Activated naive CD4-positive, alpha-beta T cell (primary cell): ENCODE measurements at regions not wholly inside any gene's neighbourhood (a gene's known extent, or its start where the extent isn't known, plus 50 kb on each side); places are given as distances from the start of the nearest gene placed in this dataset.

Experiments used
- DNase-seq, 4 experiments: peaks; one replicate each; lab custom pipeline; 2025; lab: John Stamatoyannopoulos, UW

DNA sequence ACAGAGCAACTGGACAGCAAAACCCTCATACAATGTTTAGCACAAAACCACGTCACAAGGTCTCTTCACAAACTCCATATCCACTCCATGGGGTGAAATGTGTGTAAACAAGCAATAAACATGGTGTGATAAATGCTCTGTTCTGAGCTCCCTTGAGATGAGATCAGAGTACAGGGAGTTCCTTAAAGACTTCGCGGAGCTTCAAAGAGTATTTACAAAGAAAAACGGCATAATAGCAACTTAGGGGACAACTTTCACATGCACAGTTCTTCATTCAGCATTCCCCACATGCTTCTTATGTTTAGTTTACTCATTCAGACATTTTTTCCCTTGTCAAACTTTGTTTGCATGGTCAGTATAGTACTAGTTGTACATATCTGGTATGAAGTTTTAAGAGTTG is 52.5 kb upstream of the SUCLG2 start:
- DNase-seq, result no peak

DNA sequence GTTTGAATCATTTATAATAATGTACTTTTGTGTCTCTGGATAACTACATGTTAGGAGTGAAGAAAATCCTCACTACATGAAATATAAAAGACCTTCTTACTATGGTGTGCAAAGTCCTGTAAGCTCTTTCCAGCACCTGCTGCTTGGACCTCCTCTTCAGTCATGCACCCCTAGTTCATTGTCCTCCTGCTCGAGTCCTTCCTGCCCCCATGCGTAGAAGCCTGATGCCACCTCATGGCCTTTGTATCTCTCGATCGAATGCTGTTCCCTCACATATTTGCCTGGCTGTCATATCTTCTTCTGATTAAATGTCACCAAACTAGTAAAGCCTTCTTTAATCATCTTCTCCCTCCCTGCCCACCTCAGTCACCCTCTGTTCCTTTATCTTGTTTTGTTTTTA is 49.9 kb upstream of the SUCLG2 start:
- no peak for DNase-seq
